ENCODE measurements at regions not wholly inside any gene's neighbourhood (a gene's known extent, or its start where the extent isn't known, plus 50 kb on each side); places are given as distances from the start of the nearest gene placed in this dataset.

DNA sequence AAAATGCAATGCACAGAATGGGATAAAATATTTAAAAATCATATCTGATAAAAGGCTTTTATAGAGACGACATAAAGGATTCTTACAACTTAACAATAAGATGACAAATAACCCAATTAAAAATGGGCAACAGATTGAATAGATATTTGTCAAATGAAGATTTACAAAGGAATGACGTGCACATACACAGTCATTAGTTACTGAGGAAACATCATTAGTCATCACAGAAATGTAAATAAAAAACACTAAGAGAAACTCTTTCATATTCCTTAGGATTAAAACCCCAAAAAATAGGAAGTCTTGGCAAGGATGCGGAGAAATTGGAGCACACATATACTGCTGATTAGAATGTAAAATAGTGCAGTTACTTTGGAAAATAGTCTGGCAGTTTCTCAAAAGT lies 1886.0 kb upstream of the CDH6 start:
- Histone ChIP-seq H3K27me3 (no peaks in the 10 kb centered on the region), H3K4me1 (no peaks in the 10 kb centered on the region), H3K36me3 (no peaks in the 10 kb centered on the region), H3K27ac (no peak overlapping the region), H3K9me3 (no peaks in the 10 kb centered on the region), H3K4me3 (no peak overlapping the region)
- WGBS = 58% methylated on average over 3 of the region's 3 CpGs
- no peak for DNase-seq (ENCODE audit: low spot score in 2 of 2)
- TF ChIP-seq POLR2AphosphoS5 (IDR thresholded peaks at IDR 0.05) (no peak), POLR2A (IDR thresholded peaks at IDR 0.05) (no peak), EP300 (IDR thresholded peaks at IDR 0.05) (no peak)
- TF ChIP-seq, protein P1, sequence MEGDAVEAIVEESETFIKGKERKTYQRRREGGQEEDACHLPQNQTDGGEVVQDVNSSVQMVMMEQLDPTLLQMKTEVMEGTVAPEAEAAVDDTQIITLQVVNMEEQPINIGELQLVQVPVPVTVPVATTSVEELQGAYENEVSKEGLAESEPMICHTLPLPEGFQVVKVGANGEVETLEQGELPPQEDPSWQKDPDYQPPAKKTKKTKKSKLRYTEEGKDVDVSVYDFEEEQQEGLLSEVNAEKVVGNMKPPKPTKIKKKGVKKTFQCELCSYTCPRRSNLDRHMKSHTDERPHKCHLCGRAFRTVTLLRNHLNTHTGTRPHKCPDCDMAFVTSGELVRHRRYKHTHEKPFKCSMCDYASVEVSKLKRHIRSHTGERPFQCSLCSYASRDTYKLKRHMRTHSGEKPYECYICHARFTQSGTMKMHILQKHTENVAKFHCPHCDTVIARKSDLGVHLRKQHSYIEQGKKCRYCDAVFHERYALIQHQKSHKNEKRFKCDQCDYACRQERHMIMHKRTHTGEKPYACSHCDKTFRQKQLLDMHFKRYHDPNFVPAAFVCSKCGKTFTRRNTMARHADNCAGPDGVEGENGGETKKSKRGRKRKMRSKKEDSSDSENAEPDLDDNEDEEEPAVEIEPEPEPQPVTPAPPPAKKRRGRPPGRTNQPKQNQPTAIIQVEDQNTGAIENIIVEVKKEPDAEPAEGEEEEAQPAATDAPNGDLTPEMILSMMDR (IDR thresholded peaks at IDR 0.05) = no peak

DNA sequence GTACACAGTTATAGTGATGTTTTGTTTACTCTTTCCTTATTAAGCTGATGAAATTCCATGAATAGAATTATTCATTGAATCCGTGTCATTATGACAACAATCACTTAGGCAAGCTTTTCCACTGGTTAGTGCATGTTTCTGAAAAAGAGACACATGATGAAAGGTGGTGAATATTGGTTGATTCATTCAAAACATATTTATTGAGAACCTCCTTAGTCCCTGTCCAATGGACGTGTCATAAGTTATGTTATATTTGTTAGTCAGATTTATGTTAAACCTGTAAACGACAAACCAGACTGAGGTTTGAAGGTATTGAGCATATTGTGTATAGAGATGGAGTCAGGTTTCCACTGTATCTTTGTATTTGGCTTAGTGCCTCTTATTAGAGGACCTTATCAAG lies 1888.9 kb upstream of the CDH6 start:
- no peak for TF ChIP-seq EP300 (IDR thresholded peaks at IDR 0.05)
- TF ChIP-seq POLR2AphosphoS5 (IDR thresholded peaks at IDR 0.05) = no peak
- TF ChIP-seq, protein P1 (IDR thresholded peaks at IDR 0.05) = no peak
- no peak for TF ChIP-seq POLR2A (IDR thresholded peaks at IDR 0.05)
- Histone ChIP-seq H3K36me3 (no peaks in the 10 kb centered on the region), H3K27me3 (no peaks in the 10 kb centered on the region), H3K27ac (no peak overlapping the region), H3K4me1 (no peaks in the 10 kb centered on the region), H3K9me3 (no peaks in the 10 kb centered on the region), H3K4me3 (no peak overlapping the region)
- 85% methylated on average over 3 of the region's 3 CpGs for WGBS
- DNase-seq (ENCODE audit: low spot score in 2 of 2) = no peak

DNA sequence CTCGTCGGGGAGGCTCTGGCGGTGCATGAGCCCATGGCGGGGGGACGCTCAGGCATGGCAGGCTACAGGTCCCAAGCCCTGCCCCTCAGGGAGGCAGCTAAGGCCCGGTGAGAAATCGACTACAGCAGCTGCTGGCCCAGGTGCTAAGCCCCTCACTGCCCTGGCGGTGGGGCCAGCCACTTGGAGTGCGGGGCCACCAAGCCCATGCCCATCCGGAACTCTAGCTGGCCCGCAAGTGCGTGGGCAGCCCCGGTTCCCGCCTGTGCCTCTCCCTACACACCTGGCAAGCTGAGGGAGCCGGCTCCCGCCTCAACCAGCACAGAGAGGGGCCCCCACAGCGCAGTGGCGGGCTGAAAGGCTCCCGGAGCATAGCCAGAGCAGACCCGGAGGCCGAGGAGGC lies 1896.9 kb upstream of the CDH6 start:
- H3K36me3 ChIP-seq = no peaks in the 10 kb centered on the region
- peak in 1 of 2 donors; percentile 54 for DNase-seq (ENCODE audit: low spot score in 2 of 2)
- no peaks in the 10 kb centered on the region for H3K4me1 ChIP-seq
- H3K9me3 ChIP-seq = no peaks in the 10 kb centered on the region
- H3K27me3 ChIP-seq = no peaks in the 10 kb centered on the region
- no peak overlapping the region for H3K27ac ChIP-seq
- 90% methylated on average over 20 of the region's 21 CpGs for WGBS
- TF ChIP-seq, protein P1 (IDR thresholded peaks at IDR 0.05) = no peak
- TF ChIP-seq POLR2A (IDR thresholded peaks at IDR 0.05) (no peak), POLR2AphosphoS5 (IDR thresholded peaks at IDR 0.05) (no peak), EP300 (IDR thresholded peaks at IDR 0.05) (no peak)
- H3K4me3 ChIP-seq = no peak overlapping the region

DNA sequence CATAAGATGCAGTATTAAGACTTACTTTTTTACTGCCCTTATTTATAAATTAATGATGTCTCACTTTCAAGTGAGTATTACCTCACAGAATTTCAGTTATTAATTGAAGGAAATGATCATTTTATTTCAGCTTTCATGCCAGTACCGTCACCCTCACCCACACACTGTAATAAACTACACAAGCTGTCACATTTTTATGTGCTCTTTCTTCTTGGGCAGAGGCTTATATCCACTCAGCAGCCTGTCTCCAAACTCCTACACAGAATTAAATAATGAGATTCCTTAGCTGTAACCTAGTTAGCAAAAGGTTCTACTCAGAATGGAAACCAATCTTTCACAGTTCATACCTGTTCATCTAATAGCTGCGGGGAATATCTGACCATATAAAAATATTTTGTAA lies 1915.8 kb upstream of the CDH6 start:
- TF ChIP-seq, protein P1 (IDR thresholded peaks at IDR 0.05) = no peak
- TF ChIP-seq EP300 (IDR thresholded peaks at IDR 0.05) (no peak), POLR2A (IDR thresholded peaks at IDR 0.05) (no peak), POLR2AphosphoS5 (IDR thresholded peaks at IDR 0.05) (no peak)
- Histone ChIP-seq H3K4me3 (no peak overlapping the region), H3K27ac (no peak overlapping the region), H3K27me3 (no peaks in the 10 kb centered on the region), H3K36me3 (no peaks in the 10 kb centered on the region), H3K9me3 (peaks cover 4% of the 10 kb centered on the region), H3K4me1 (no peaks in the 10 kb centered on the region)
- WGBS = 63% methylated on average over 2 of the region's 2 CpGs
- no peak for DNase-seq (ENCODE audit: low spot score in 2 of 2)

DNA sequence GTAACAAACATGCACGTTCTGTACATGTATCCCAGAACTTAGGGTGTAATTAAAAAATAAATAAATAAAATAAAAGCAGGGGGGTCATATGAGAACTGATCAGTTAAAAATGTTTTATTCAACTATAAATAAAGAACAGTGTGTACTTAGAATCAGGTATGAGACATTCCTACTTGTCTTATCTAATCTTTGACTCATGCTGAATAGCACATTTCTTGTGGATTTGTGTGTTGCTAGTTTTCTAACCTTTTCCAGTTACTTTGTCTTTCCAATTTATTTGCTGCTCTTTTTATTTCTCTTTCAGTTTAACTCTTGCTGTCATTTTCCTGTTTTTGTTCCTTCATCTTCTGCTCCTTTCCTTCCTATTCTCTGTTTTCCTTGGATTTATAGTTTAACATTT lies 1917.1 kb upstream of the CDH6 start:
- TF ChIP-seq EP300 (IDR thresholded peaks at IDR 0.05) (no peak), POLR2A (IDR thresholded peaks at IDR 0.05) (no peak), POLR2AphosphoS5 (IDR thresholded peaks at IDR 0.05) (no peak)
- TF ChIP-seq, protein P1 (IDR thresholded peaks at IDR 0.05) = no peak
- peaks cover 4% of the 10 kb centered on the region for H3K9me3 ChIP-seq
- WGBS = 80% methylated on average over 1 of the region's 1 CpG
- H3K36me3 ChIP-seq = no peaks in the 10 kb centered on the region
- no peaks in the 10 kb centered on the region for H3K27me3 ChIP-seq
- H3K27ac ChIP-seq = no peak overlapping the region
- no peaks in the 10 kb centered on the region for H3K4me1 ChIP-seq
- no peak overlapping the region for H3K4me3 ChIP-seq
- DNase-seq (ENCODE audit: low spot score in 2 of 2) = no peak
